Testis (tissue), 2 donors: ENCODE measurements at regions not wholly inside any gene's neighbourhood (a gene's known extent, or its start where the extent isn't known, plus 50 kb on each side); places are given as distances from the start of the nearest gene placed in this dataset.

Source experiments
- POLR2A ChIP-seq: fragments of 450-650 bp; IDR thresholded peaks from one replicate; pipeline ENCODE4 v1.6.1; 2017; ENCODE audit warnings: antibody characterized with exemption, mild to moderate bottlenecking, moderate library complexity
- TF ChIP-seq, protein P1 (sequence below), 3 experiments: fragments of 450-650 bp in 2 of 3; fragments of 200-600 bp in 1 of 3; sonication (generic) in 1 of 3; IDR thresholded peaks; one replicate each; pipeline ENCODE4 v1.5.1; 2016 to 2019; ENCODE audit warnings: antibody characterized with exemption in 3 of 3, mild to moderate bottlenecking in 2 of 3, moderate library complexity in 1 of 3

DNA sequence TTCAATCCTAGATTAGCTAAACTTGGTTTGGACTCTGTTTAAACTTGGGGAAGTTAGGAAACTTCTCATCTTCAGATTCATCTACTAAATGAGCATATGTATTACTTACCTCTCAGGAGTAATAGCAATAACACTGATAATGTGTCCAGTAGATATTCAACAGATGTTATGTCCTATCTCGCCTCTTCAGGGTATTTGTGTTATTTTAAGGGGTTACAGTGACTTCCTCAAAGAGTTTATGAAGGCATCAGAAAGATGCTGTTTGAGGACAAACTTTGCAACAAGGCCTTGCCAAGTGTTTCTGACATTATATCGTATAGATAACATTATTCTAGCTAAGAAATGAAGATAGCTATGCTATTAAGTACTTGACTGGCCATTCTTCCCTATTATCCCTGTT lies 522.3 kb downstream of the IGSF11 start:
- TF ChIP-seq, protein P1, sequence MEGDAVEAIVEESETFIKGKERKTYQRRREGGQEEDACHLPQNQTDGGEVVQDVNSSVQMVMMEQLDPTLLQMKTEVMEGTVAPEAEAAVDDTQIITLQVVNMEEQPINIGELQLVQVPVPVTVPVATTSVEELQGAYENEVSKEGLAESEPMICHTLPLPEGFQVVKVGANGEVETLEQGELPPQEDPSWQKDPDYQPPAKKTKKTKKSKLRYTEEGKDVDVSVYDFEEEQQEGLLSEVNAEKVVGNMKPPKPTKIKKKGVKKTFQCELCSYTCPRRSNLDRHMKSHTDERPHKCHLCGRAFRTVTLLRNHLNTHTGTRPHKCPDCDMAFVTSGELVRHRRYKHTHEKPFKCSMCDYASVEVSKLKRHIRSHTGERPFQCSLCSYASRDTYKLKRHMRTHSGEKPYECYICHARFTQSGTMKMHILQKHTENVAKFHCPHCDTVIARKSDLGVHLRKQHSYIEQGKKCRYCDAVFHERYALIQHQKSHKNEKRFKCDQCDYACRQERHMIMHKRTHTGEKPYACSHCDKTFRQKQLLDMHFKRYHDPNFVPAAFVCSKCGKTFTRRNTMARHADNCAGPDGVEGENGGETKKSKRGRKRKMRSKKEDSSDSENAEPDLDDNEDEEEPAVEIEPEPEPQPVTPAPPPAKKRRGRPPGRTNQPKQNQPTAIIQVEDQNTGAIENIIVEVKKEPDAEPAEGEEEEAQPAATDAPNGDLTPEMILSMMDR (IDR thresholded peaks at IDR 0.05) = no peak
- no peak for TF ChIP-seq POLR2A
